OCI-LY7 (cell line): ENCODE measurements at regions not wholly inside any gene's neighbourhood (a gene's known extent, or its start where the extent isn't known, plus 50 kb on each side); places are given as distances from the start of the nearest gene placed in this dataset.

Source experiments
- CTCF ChIP-seq: fragments of 200-600 bp; sonication (generic); conservative IDR thresholded peaks from 2 replicates; pipeline ENCODE4 v1.5.1; 2014; ENCODE audit warnings: mild to moderate bottlenecking, antibody characterized with exemption, low read length, moderate library complexity, mixed read lengths
- EZH2phosphoT487 ChIP-seq: fragments of 200-600 bp; sonication (generic); IDR thresholded peaks from 2 replicates; pipeline ENCODE4 v1.6.1; 2018; ENCODE audit warnings: low read depth, borderline replicate concordance, mild to moderate bottlenecking, mixed run types, antibody characterized with exemption, low read length, moderate library complexity, mixed read lengths

GRCh38 chr18:28606686-28607085 is 429.8 kb upstream of the CDH2 start:
- no peak for TF ChIP-seq CTCF
- TF ChIP-seq EZH2phosphoT487: no peak
